PC-3 (cell line): ENCODE measurements at regions not wholly inside any gene's neighbourhood (a gene's known extent, or its start where the extent isn't known, plus 50 kb on each side); places are given as distances from the start of the nearest gene placed in this dataset.
A peak's percentile ranks its signal among the peaks of the same experiment; 100 is the strongest.

Source experiments
- ATAC-seq: fragments of 200-7000 bp; cut with Tn5 transposase; 2 replicates; pipeline ENCODE4 v1.9.1; 2020; ENCODE audit warnings: mild to moderate bottlenecking, moderate library complexity
- BruUV-seq: library from RNA; stranded (reverse); fragments of 400-500 nt; replicated peaks from 2 replicates; lab custom pipeline; 2021; lab: Mats Ljungman, UMichigan
- CTCF ChIA-PET: fragments of 300-600 bp; sonication (Branson Sonifier 250); formaldehyde crosslinking; loops from one replicate; lab custom pipeline; 2022; ENCODE audit warnings: antibody characterized with exemption; lab: Charles Lee
- POLR2A ChIA-PET: fragments of 300-600 bp; sonication (Branson Sonifier 250); formaldehyde crosslinking; loops from one replicate; lab custom pipeline; 2022; ENCODE audit warnings: antibody characterized with exemption; ENCODE audit not compliant: unreplicated experiment; lab: Charles Lee
- DNase-seq: peaks from one replicate; pipeline ENCODE4 v3.0.0-alpha.2; 2015
- H2AFZ ChIP-seq: fragments of 300-600 bp; sonication (generic); 2 replicates; pipeline ENCODE4 v1.6.0; 2016; ENCODE audit warnings: antibody characterized with exemption, low read length
- H3F3A ChIP-seq: fragments of 300-600 bp; sonication (generic); one replicate; pipeline ENCODE4 v1.6.0; 2017; ENCODE audit warnings: antibody characterized with exemption, low read length, control low read depth, mild to moderate bottlenecking; ENCODE audit not compliant: unreplicated experiment
- H3K27ac ChIP-seq: fragments of 300-600 bp; sonication (generic); 2 replicates; pipeline ENCODE4 v1.5.1; 2016; ENCODE audit warnings: mild to moderate bottlenecking, low read length
- H3K27me3 ChIP-seq: fragments of 300-600 bp; sonication (generic); 2 replicates; pipeline ENCODE4 v1.6.1; 2016; ENCODE audit warnings: low read length, mixed read lengths
- H3K36me3 ChIP-seq: fragments of 300-600 bp; sonication (generic); 2 replicates; pipeline ENCODE4 v1.6.1; 2016; ENCODE audit warnings: low read depth, mixed run types, low read length, mixed read lengths
- H3K4me1 ChIP-seq: fragments of 300-600 bp; sonication (generic); 2 replicates; pipeline ENCODE4 v1.5.1; 2016; ENCODE audit warnings: low read length; ENCODE audit not compliant: insufficient read depth
- H3K4me2 ChIP-seq: fragments of 300-600 bp; sonication (generic); 2 replicates; pipeline ENCODE4 v1.6.0; 2016; ENCODE audit warnings: low read length
- H3K4me3 ChIP-seq: fragments of 300-600 bp; sonication (generic); 2 replicates; pipeline ENCODE4 v1.5.1; 2016; ENCODE audit warnings: mild to moderate bottlenecking, low read length, mixed read lengths
- H3K79me2 ChIP-seq: fragments of 300-600 bp; sonication (generic); 2 replicates; pipeline ENCODE4 v1.6.1; 2017; ENCODE audit warnings: low read length, mixed read lengths
- H3K9ac ChIP-seq: fragments of 300-600 bp; sonication (generic); 2 replicates; pipeline ENCODE4 v1.6.0; 2016; ENCODE audit warnings: mild to moderate bottlenecking, low read length
- H3K9me2 ChIP-seq: fragments of 300-600 bp; sonication (generic); replicated peaks from 2 replicates; pipeline ENCODE4 v1.6.1; 2016; ENCODE audit warnings: mixed run types, low read length, mixed read lengths
- H3K9me3 ChIP-seq: fragments of 300-600 bp; sonication (generic); 2 replicates; pipeline ENCODE4 v1.6.1; 2016; ENCODE audit warnings: low read length, mixed read lengths
- H4K20me1 ChIP-seq: fragments of 300-600 bp; sonication (generic); 2 replicates; pipeline ENCODE4 v1.6.1; 2016; ENCODE audit warnings: low read length, mixed read lengths
- EZH2 ChIP-seq: fragments of 300-600 bp; sonication (generic); IDR thresholded peaks from one replicate; pipeline ENCODE4 v1.6.1; 2017; ENCODE audit warnings: antibody characterized with exemption, mild to moderate bottlenecking, low read length; ENCODE audit not compliant: unreplicated experiment
- EZH2phosphoT487 ChIP-seq: fragments of 300-600 bp; sonication (generic); IDR thresholded peaks from 2 replicates; pipeline ENCODE4 v1.6.1; 2018; ENCODE audit warnings: mild to moderate bottlenecking, antibody characterized with exemption, low read length, borderline replicate concordance
- intact Hi-C: fragments of 100-400 bp; cut with micrococcal nuclease; formaldehyde crosslinking; loops from 2 replicates; pipeline ENCODE4 v1.9.0; 2023
- TF ChIP-seq, protein P1 (sequence below): fragments of 300-600 bp; sonication (generic); conservative IDR thresholded peaks from 2 replicates; pipeline ENCODE4 v1.5.1; 2017; ENCODE audit warnings: antibody characterized with exemption, low read depth, mild to moderate bottlenecking, low read length

DNA sequence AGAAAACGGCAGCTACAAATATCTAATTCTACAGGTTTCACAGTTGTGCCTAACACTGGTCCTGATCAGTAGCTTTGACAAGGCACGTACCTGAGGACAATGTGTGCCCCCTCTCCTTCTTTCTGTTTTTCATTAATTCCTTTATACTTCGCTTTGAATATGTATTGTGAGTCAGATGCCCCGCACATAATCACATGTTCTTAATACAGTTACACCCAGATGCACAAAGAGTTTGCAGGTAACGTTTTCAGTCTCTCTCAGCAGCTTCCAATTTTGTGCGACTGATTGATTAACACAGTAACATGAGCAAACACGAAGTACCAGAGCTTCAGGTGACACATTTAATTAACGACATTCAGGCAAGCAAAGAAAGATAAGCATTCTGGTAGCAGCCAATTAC, 209.8 kb upstream of the ZPLD1 start:
- H3K4me2 ChIP-seq = no peak overlapping the region
- H4K20me1 ChIP-seq = no peaks in the 10 kb centered on the region
- H3K9ac ChIP-seq = peak overlapping the region; percentile 73
- H2AFZ ChIP-seq = no peak overlapping the region
- H3K27ac ChIP-seq = peak overlapping the region; percentile 83
- DNase-seq (no peak), ATAC-seq (no peak)
- BruUV-seq = no TSS peak
- H3K9me2 ChIP-seq = no peaks in the 10 kb centered on the region
- H3F3A ChIP-seq = no peaks in the 10 kb centered on the region
- no peak for TF ChIP-seq EZH2phosphoT487
- no peak for TF ChIP-seq EZH2
- TF ChIP-seq, protein P1, sequence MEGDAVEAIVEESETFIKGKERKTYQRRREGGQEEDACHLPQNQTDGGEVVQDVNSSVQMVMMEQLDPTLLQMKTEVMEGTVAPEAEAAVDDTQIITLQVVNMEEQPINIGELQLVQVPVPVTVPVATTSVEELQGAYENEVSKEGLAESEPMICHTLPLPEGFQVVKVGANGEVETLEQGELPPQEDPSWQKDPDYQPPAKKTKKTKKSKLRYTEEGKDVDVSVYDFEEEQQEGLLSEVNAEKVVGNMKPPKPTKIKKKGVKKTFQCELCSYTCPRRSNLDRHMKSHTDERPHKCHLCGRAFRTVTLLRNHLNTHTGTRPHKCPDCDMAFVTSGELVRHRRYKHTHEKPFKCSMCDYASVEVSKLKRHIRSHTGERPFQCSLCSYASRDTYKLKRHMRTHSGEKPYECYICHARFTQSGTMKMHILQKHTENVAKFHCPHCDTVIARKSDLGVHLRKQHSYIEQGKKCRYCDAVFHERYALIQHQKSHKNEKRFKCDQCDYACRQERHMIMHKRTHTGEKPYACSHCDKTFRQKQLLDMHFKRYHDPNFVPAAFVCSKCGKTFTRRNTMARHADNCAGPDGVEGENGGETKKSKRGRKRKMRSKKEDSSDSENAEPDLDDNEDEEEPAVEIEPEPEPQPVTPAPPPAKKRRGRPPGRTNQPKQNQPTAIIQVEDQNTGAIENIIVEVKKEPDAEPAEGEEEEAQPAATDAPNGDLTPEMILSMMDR = no peak
- no peaks in the 10 kb centered on the region for H3K9me3 ChIP-seq
- ChIA-PET CTCF (interaction anchor here (0.6 to 2.5 kb wide), 22 partner anchors 46 to 422 kb away, joined by 3 to 21 read pairs (median 5); partner anchors contain the start of gene NFKBIZ), POLR2A (interaction anchor here (0.6 to 1.7 kb wide), 7 partner anchors 51 to 403 kb away, joined by 3 to 19 read pairs (median 5); partner anchors contain the start of gene NFKBIZ)
- H3K4me3 ChIP-seq = no peak overlapping the region
- intact Hi-C loops = loop anchor here (1.0 to 2.0 kb wide), 9 partner anchors 69 to 416 kb away; no protein-coding TSS in a partner anchor
- H3K27me3 ChIP-seq = no peaks in the 10 kb centered on the region
- no peaks in the 10 kb centered on the region for H3K79me2 ChIP-seq
- peaks cover 32% of the 10 kb centered on the region for H3K4me1 ChIP-seq
- H3K36me3 ChIP-seq = no peaks in the 10 kb centered on the region

DNA sequence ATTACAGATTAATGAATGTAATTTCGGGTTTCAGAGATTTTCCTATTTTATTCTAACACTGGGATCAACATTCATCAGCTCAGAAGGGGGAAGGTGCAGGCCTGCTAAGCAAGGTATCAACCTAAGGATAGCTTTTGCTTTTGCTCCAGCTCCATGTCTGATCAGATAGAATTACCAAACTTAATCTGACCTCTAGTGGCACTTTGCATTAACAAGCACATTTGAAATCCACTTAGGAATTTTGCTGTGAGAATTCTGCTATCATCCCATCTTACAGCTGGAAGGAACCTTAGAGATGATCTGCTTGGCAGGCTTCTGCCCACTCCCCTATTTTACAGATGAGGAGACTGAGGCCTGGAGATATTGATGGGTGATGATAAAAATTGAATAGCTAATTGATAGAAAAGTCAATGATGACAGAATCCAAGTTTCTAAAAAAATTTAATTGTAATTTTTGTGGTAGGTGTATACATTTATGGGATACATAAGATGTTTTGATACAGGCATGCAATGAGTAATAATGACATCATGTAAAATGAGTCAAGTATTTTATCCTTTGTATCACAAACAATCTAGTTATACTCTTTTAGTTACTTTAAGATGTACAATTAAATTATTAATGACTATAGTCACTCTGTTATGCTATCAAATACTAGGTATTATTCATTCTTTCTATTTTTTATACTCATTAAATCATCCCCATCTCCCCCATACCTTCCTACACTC, 209.2 kb upstream of the ZPLD1 start:
- TSS peak; percentile 21 for BruUV-seq
- Histone ChIP-seq H3K4me2 (0 out of 2 replicates have a peak overlapping the region, but pooled peaks have one; percentile 23), H3K27ac (peak overlapping the region; percentile 83), H3K9ac (peak overlapping the region; percentile 73), H3K4me1 (peaks cover 32% of the 10 kb centered on the region), H3K36me3 (no peaks in the 10 kb centered on the region), H3K27me3 (no peaks in the 10 kb centered on the region), H3K4me3 (no peak overlapping the region), H3K79me2 (no peaks in the 10 kb centered on the region), H3F3A (no peaks in the 10 kb centered on the region), H3K9me3 (no peaks in the 10 kb centered on the region), H3K9me2 (no peaks in the 10 kb centered on the region), H4K20me1 (no peaks in the 10 kb centered on the region), H2AFZ (no peak overlapping the region)
- ChIA-PET POLR2A (interaction anchor here (0.6 to 1.7 kb wide), 7 partner anchors 51 to 403 kb away, joined by 3 to 19 read pairs (median 5); partner anchors contain the start of gene NFKBIZ), CTCF (interaction anchor here (0.6 to 2.5 kb wide), 25 partner anchors 47 to 446 kb away, joined by 3 to 21 read pairs (median 4); partner anchors contain the start of genes NFKBIZ and NXPE3)
- peak; percentile 89 for DNase-seq
- TF ChIP-seq, protein P1 = peak; percentile 92
- TF ChIP-seq EZH2phosphoT487 (no peak), EZH2 (no peak)
- intact Hi-C loops = loop anchor here (1.0 to 2.0 kb wide), 9 partner anchors 69 to 416 kb away; no protein-coding TSS in a partner anchor
- peak; percentile 75 for ATAC-seq
